Right renal pelvis (tissue), 4 donors: ENCODE measurements at regions not wholly inside any gene's neighbourhood (a gene's known extent, or its start where the extent isn't known, plus 50 kb on each side); places are given as distances from the start of the nearest gene placed in this dataset.

ENCODE experiments used
- DNase-seq, 4 donors: peaks; one replicate each; pipeline ENCODE4 v3.0.0-alpha.2; 2013; ENCODE audit warnings: low read depth in 4 of 4, low spot score in 3 of 4, missing footprints in 1 of 4

DNA sequence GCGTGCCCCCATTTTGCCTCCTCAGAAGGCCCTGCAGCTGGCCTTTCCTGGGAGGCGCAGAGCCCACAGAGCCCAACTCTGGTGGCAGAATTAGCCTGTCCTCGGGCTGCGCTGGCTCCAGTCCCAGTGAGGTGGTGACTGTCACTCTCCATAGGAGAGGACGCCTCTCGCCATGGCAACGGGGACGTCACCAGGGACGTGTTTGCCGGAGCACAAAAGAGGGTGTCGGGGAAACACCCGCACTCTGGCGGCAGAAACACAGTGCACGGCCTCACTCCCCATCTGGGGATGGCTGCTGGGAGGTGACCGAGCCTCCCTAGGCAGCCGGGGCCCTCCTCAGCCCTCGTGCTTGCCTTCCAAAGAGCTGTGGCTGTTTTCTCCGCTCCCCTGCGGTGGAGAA is 50.2 kb upstream of the NCOR2 start:
- no peak for DNase-seq
